HL-60 (cell line): ENCODE measurements at regions not wholly inside any gene's neighbourhood (a gene's known extent, or its start where the extent isn't known, plus 50 kb on each side); places are given as distances from the start of the nearest gene placed in this dataset.

Source experiments
- DNase-seq, 2 experiments: peaks; one replicate each; pipeline ENCODE4 v3.0.0-alpha.2; 2010 to 2020; ENCODE audit warnings: low read depth in 1 of 2, low spot score in 1 of 2
- H3K27ac ChIP-seq: fragments of 250-450 bp; sonication (Bioruptor Pico); replicated peaks from 2 replicates; pipeline ENCODE4 v1.5.1; 2020; ENCODE audit warnings: mild to moderate bottlenecking, moderate library complexity
- H3K27me3 ChIP-seq: fragments of 250-450 bp; sonication (Bioruptor Pico); 2 replicates; pipeline ENCODE4 v1.5.1; 2021; ENCODE audit warnings: mild to moderate bottlenecking, moderate library complexity; ENCODE audit not compliant: insufficient read depth, poor library complexity, severe bottlenecking
- H3K4me3 ChIP-seq: replicated peaks from 2 replicates; pipeline ENCODE4 v1.5.1; 2011; ENCODE audit warnings: mild to moderate bottlenecking, control low read depth, low read length; ENCODE audit not compliant: insufficient read depth
- GABPA ChIP-seq: IDR thresholded peaks from 2 replicates; pipeline ENCODE4 v1.6.1; 2012; ENCODE audit warnings: low read depth
- POLR2AphosphoS5 ChIP-seq: IDR thresholded peaks from 2 replicates; pipeline ENCODE4 v1.6.1; 2012; ENCODE audit warnings: low read depth
- SPI1 ChIP-seq: IDR thresholded peaks from 2 replicates; pipeline ENCODE4 v1.6.1; 2012; ENCODE audit warnings: low read depth, mild to moderate bottlenecking, borderline replicate concordance
- TF ChIP-seq, protein P1 (sequence below): IDR thresholded peaks from 2 replicates; pipeline ENCODE4 v1.6.1; 2012; ENCODE audit warnings: low read depth; ENCODE audit not compliant: insufficient replicate concordance
- TF ChIP-seq, protein P2 (sequence below): IDR thresholded peaks from one replicate; pipeline ENCODE4 v1.5.1; 2011; ENCODE audit warnings: low read length, control low read depth, inconsistent platforms; ENCODE audit not compliant: insufficient read depth

DNA sequence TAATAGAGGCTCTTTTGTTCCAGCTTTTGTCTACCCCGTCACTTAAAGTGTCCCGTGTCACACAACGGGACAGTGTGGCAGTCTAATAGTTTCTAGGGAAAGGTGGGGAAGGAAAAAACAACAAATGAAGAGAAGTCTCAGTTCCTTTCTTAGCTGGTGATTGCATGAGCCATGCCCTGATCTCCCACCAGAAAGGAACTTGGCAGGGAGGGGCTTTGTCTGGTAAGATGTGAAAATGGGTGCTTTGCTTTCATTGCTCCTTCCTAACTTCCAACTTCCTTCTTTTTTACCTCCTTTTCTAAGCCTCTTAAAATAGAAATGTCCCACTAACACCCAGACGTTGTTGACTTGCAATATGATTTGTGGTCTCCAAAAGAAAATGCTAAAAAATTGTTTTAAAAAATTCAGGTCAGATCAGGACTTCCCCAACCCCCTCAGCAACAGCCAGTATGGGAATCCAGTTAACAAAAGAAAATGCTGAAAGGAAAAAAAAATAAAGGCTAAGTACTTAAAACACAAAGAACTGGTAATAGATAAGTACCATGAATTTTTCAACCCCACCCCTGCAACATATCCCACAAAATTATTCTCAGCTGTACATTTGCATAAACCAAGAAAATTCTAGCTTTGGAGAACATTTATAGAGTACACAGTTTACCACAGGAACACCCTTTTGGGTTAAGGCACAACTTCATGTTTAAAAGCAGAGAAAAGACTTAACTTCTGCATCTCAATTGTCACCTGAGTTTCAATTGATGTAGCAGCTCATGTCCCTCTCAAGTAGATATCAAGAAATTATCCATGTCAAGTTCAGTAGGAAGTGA lies 106.2 kb downstream of the NIBAN1 start:
- Histone ChIP-seq H3K27ac (peak overlapping the region; percentile 69), H3K27me3 (no peaks in the 10 kb centered on the region), H3K4me3 (no peak overlapping the region)
- peak; percentile 40 to 58 for DNase-seq
- TF ChIP-seq, protein P1, sequence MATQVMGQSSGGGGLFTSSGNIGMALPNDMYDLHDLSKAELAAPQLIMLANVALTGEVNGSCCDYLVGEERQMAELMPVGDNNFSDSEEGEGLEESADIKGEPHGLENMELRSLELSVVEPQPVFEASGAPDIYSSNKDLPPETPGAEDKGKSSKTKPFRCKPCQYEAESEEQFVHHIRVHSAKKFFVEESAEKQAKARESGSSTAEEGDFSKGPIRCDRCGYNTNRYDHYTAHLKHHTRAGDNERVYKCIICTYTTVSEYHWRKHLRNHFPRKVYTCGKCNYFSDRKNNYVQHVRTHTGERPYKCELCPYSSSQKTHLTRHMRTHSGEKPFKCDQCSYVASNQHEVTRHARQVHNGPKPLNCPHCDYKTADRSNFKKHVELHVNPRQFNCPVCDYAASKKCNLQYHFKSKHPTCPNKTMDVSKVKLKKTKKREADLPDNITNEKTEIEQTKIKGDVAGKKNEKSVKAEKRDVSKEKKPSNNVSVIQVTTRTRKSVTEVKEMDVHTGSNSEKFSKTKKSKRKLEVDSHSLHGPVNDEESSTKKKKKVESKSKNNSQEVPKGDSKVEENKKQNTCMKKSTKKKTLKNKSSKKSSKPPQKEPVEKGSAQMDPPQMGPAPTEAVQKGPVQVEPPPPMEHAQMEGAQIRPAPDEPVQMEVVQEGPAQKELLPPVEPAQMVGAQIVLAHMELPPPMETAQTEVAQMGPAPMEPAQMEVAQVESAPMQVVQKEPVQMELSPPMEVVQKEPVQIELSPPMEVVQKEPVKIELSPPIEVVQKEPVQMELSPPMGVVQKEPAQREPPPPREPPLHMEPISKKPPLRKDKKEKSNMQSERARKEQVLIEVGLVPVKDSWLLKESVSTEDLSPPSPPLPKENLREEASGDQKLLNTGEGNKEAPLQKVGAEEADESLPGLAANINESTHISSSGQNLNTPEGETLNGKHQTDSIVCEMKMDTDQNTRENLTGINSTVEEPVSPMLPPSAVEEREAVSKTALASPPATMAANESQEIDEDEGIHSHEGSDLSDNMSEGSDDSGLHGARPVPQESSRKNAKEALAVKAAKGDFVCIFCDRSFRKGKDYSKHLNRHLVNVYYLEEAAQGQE: no peak
- TF ChIP-seq SPI1: peak; percentile 49; the same call in 1 of the 2 replicates
- TF ChIP-seq, protein P2, sequence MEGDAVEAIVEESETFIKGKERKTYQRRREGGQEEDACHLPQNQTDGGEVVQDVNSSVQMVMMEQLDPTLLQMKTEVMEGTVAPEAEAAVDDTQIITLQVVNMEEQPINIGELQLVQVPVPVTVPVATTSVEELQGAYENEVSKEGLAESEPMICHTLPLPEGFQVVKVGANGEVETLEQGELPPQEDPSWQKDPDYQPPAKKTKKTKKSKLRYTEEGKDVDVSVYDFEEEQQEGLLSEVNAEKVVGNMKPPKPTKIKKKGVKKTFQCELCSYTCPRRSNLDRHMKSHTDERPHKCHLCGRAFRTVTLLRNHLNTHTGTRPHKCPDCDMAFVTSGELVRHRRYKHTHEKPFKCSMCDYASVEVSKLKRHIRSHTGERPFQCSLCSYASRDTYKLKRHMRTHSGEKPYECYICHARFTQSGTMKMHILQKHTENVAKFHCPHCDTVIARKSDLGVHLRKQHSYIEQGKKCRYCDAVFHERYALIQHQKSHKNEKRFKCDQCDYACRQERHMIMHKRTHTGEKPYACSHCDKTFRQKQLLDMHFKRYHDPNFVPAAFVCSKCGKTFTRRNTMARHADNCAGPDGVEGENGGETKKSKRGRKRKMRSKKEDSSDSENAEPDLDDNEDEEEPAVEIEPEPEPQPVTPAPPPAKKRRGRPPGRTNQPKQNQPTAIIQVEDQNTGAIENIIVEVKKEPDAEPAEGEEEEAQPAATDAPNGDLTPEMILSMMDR: no peak

DNA sequence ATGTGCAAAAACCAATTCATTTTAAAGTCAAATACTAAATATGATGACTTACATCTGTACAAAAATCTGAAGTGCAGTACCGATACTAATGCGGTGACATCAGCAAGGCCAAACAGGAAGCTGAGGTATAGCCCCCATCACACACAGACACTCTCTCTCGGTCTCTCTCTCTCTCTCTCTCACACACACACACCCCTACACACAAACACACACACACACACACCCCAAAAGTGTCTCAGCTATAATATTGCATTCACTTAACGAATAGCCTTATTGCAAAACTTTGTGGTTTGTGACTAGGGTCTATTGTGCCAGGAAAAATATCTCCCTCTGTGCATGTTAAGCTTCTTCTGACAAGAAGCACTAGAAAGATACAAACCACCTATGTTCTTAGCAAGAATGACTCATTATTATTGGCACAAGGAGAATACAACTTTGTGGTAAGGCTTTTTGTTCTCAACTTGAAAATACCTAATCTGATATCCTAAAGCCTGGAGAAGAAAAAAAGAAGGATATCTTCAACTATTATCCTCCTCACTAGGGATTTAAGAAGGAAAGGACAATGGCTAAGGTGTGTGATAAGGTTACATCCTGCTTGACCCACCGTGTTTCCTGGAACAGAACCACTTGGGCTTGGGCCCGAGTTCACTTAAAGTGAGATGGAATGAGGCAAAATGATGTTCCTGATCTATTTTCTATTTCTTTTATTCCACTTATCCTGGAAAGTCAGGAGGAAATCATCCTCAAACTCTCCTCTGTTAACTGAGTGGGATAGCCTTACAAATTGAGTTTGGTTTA lies 107.1 kb downstream of the NIBAN1 start:
- H3K27me3 ChIP-seq: no peaks in the 10 kb centered on the region
- DNase-seq: peak; percentile 86 to 93
- peak overlapping the region; percentile 69 for H3K27ac ChIP-seq

DNA sequence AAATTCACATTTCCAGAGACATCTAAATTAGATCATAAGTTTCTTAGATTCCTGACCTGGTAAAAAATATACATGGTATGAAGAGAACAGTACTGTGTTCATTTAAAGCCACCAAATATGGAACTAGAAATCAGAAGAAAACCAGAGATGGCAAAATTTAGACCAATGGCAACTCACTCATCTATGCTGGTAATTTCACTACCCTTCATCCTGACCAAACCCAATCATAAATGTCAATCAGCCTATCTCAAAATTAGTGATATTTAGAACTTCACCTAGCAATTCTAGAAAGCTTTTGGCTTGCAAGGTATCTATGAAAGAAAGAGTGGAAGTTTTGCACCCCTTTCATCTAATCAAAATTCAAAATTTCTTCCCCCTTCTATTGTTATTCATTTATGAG lies 107.7 kb downstream of the NIBAN1 start:
- no peaks in the 10 kb centered on the region for H3K27me3 ChIP-seq
- H3K27ac ChIP-seq: peak overlapping the region; percentile 21
- TF ChIP-seq POLR2AphosphoS5: no peak
- no peak for TF ChIP-seq GABPA
- TF ChIP-seq, protein P1: no peak
- no peak for DNase-seq
- H3K4me3 ChIP-seq: no peak overlapping the region

More for the DNA sequence above, 107.1 kb downstream of the NIBAN1 start:
- TF ChIP-seq, protein P1: peak; percentile 37
- TF ChIP-seq POLR2AphosphoS5 (peak; percentile 67), SPI1 (no peak), GABPA (peak; percentile 47; the same call in 1 of the 2 replicates)
- TF ChIP-seq, protein P2: no peak
- H3K4me3 ChIP-seq: no peak overlapping the region
